ENCODE measurements at regions not wholly inside any gene's neighbourhood (a gene's known extent, or its start where the extent isn't known, plus 50 kb on each side); places are given as distances from the start of the nearest gene placed in this dataset.

- no peak overlapping the region for H3K4me3 Mint-ChIP-seq
- ATAC-seq (replicated peaks in 1 of 2) (no peak), DNase-seq (no peak)
- no peak overlapping the region for H3K27ac Mint-ChIP-seq
- H3K36me3 Mint-ChIP-seq (ENCODE audit: insufficient read depth in 2 of 2), result no peaks in the 10 kb centered on the region
- peaks cover 0 to 3% of the 10 kb centered on the region in 2 donors for H3K9me3 Mint-ChIP-seq
- peaks cover 14% of the 10 kb centered on the region for H3K27me3 Mint-ChIP-seq (ENCODE audit: low read depth)
- no peaks in the 10 kb centered on the region for H3K4me1 Mint-ChIP-seq (ENCODE audit: low read depth)
Measured at GRCh38 chr18:75799449-75800330, 372.2 kb upstream of the SMIM21 start.

GRCh38 chr18:75797046-75797445 is 369.5 kb upstream of the SMIM21 start:
- Mint-ChIP-seq H3K4me3 (no peak overlapping the region), H3K36me3 (ENCODE audit: insufficient read depth in 2 of 2) (no peaks in the 10 kb centered on the region), H3K27me3 (ENCODE audit: low read depth) (peaks cover 7% of the 10 kb centered on the region), H3K4me1 (ENCODE audit: low read depth) (no peaks in the 10 kb centered on the region), H3K9me3 (peaks cover 0 to 6% of the 10 kb centered on the region in 2 donors), H3K27ac (no peak overlapping the region)
- ATAC-seq (replicated peaks in 1 of 2) (no peak), DNase-seq (no peak)

GRCh38 chr18:75790796-75791195 is 363.3 kb upstream of the SMIM21 start:
- Mint-ChIP-seq H3K4me3 (no peak overlapping the region), H3K4me1 (ENCODE audit: low read depth) (no peaks in the 10 kb centered on the region), H3K27ac (no peak overlapping the region), H3K36me3 (ENCODE audit: insufficient read depth in 2 of 2) (no peaks in the 10 kb centered on the region), H3K9me3 (peaks cover 0 to 3% of the 10 kb centered on the region in 2 donors), H3K27me3 (ENCODE audit: low read depth) (no peaks in the 10 kb centered on the region)
- ATAC-seq (replicated peaks in 1 of 2), result no peak
- DNase-seq, result no peak

GRCh38 chr18:75790111-75790510 is 362.6 kb upstream of the SMIM21 start:
- DNase-seq (no peak), ATAC-seq (replicated peaks in 1 of 2) (no peak)
- Mint-ChIP-seq H3K27ac (no peak overlapping the region), H3K36me3 (ENCODE audit: insufficient read depth in 2 of 2) (no peaks in the 10 kb centered on the region), H3K9me3 (peaks cover 0 to 3% of the 10 kb centered on the region in 2 donors), H3K4me3 (no peak overlapping the region), H3K4me1 (ENCODE audit: low read depth) (no peaks in the 10 kb centered on the region), H3K27me3 (ENCODE audit: low read depth) (no peaks in the 10 kb centered on the region)

- no peak for DNase-seq
- Mint-ChIP-seq H3K27me3 (ENCODE audit: low read depth) (peaks cover 6% of the 10 kb centered on the region), H3K4me3 (no peak overlapping the region), H3K9me3 (no peaks in the 10 kb centered on the region), H3K27ac (no peak overlapping the region), H3K36me3 (ENCODE audit: insufficient read depth in 2 of 2) (no peaks in the 10 kb centered on the region), H3K4me1 (ENCODE audit: low read depth) (no peaks in the 10 kb centered on the region)
- no peak for ATAC-seq (replicated peaks in 1 of 2)
Measured at GRCh38 chr18:75785834-75786233, 358.3 kb upstream of the SMIM21 start.

- no peak for ATAC-seq (replicated peaks in 1 of 2)
Measured at GRCh38 chr18:75785206-75785605, 357.7 kb upstream of the SMIM21 start.

GRCh38 chr18:75784390-75784789 is 356.9 kb upstream of the SMIM21 start:
- H3K4me1 Mint-ChIP-seq (ENCODE audit: low read depth), result no peaks in the 10 kb centered on the region
- DNase-seq (no peak), ATAC-seq (replicated peaks in 1 of 2) (no peak)
- no peaks in the 10 kb centered on the region for H3K36me3 Mint-ChIP-seq (ENCODE audit: insufficient read depth in 2 of 2)
- peaks cover 13% of the 10 kb centered on the region for H3K27me3 Mint-ChIP-seq (ENCODE audit: low read depth)
- no peak overlapping the region for H3K4me3 Mint-ChIP-seq
- no peak overlapping the region for H3K27ac Mint-ChIP-seq
- no peaks in the 10 kb centered on the region for H3K9me3 Mint-ChIP-seq

More at GRCh38 chr18:75785206-75785605, 357.7 kb upstream of the SMIM21 start:
- Mint-ChIP-seq H3K27me3 (ENCODE audit: low read depth) (peaks cover 9% of the 10 kb centered on the region), H3K27ac (no peak overlapping the region), H3K36me3 (ENCODE audit: insufficient read depth in 2 of 2) (no peaks in the 10 kb centered on the region), H3K9me3 (no peaks in the 10 kb centered on the region), H3K4me1 (ENCODE audit: low read depth) (no peaks in the 10 kb centered on the region), H3K4me3 (no peak overlapping the region)
- DNase-seq, result no peak

- H3K4me1 Mint-ChIP-seq (ENCODE audit: low read depth), result no peaks in the 10 kb centered on the region
- H3K9me3 Mint-ChIP-seq, result no peaks in the 10 kb centered on the region
- peaks cover 13% of the 10 kb centered on the region for H3K27me3 Mint-ChIP-seq (ENCODE audit: low read depth)
- DNase-seq (no peak), ATAC-seq (replicated peaks in 1 of 2) (no peak)
- no peak overlapping the region for H3K27ac Mint-ChIP-seq
- no peak overlapping the region for H3K4me3 Mint-ChIP-seq
- no peaks in the 10 kb centered on the region for H3K36me3 Mint-ChIP-seq (ENCODE audit: insufficient read depth in 2 of 2)
Measured at GRCh38 chr18:75783566-75784281, 356.2 kb upstream of the SMIM21 start.

GRCh38 chr18:75782826-75783225 is 355.3 kb upstream of the SMIM21 start:
- Mint-ChIP-seq H3K36me3 (ENCODE audit: insufficient read depth in 2 of 2) (no peaks in the 10 kb centered on the region), H3K4me3 (no peak overlapping the region), H3K4me1 (ENCODE audit: low read depth) (no peaks in the 10 kb centered on the region), H3K27me3 (ENCODE audit: low read depth) (peaks cover 13% of the 10 kb centered on the region), H3K9me3 (no peaks in the 10 kb centered on the region), H3K27ac (no peak overlapping the region)
- DNase-seq, result no peak
- no peak for ATAC-seq (replicated peaks in 1 of 2)

- H3K27ac Mint-ChIP-seq, result no peak overlapping the region
- H3K4me3 Mint-ChIP-seq, result no peak overlapping the region
- no peak for DNase-seq
- no peaks in the 10 kb centered on the region for H3K4me1 Mint-ChIP-seq (ENCODE audit: low read depth)
- H3K27me3 Mint-ChIP-seq (ENCODE audit: low read depth), result peaks cover 13% of the 10 kb centered on the region
- ATAC-seq (replicated peaks in 1 of 2), result no peak
- H3K9me3 Mint-ChIP-seq, result no peaks in the 10 kb centered on the region
- no peaks in the 10 kb centered on the region for H3K36me3 Mint-ChIP-seq (ENCODE audit: insufficient read depth in 2 of 2)
Measured at GRCh38 chr18:75782204-75782603, 354.7 kb upstream of the SMIM21 start.

GRCh38 chr18:75779910-75780309 is 352.4 kb upstream of the SMIM21 start:
- Mint-ChIP-seq H3K4me3 (no peak overlapping the region), H3K27me3 (ENCODE audit: low read depth) (peaks cover 22% of the 10 kb centered on the region), H3K27ac (no peak overlapping the region), H3K9me3 (no peaks in the 10 kb centered on the region), H3K36me3 (ENCODE audit: insufficient read depth in 2 of 2) (no peaks in the 10 kb centered on the region), H3K4me1 (ENCODE audit: low read depth) (no peaks in the 10 kb centered on the region)
- ATAC-seq (replicated peaks in 1 of 2) (no peak), DNase-seq (no peak)

- H3K27me3 Mint-ChIP-seq (ENCODE audit: low read depth), result peaks cover 22% of the 10 kb centered on the region
- ATAC-seq (replicated peaks in 1 of 2) (no peak), DNase-seq (no peak)
- H3K4me1 Mint-ChIP-seq (ENCODE audit: low read depth), result no peaks in the 10 kb centered on the region
- H3K9me3 Mint-ChIP-seq, result no peaks in the 10 kb centered on the region
- H3K36me3 Mint-ChIP-seq (ENCODE audit: insufficient read depth in 2 of 2), result no peaks in the 10 kb centered on the region
- H3K27ac Mint-ChIP-seq, result no peak overlapping the region
- no peak overlapping the region for H3K4me3 Mint-ChIP-seq
Measured at GRCh38 chr18:75779450-75779849, 351.9 kb upstream of the SMIM21 start.

- Mint-ChIP-seq H3K27me3 (ENCODE audit: low read depth) (peaks cover 22% of the 10 kb centered on the region), H3K36me3 (ENCODE audit: insufficient read depth in 2 of 2) (no peaks in the 10 kb centered on the region), H3K4me1 (ENCODE audit: low read depth) (no peaks in the 10 kb centered on the region), H3K9me3 (no peaks in the 10 kb centered on the region), H3K27ac (no peak overlapping the region), H3K4me3 (no peak overlapping the region)
- DNase-seq (no peak), ATAC-seq (replicated peaks in 1 of 2) (no peak)
Measured at GRCh38 chr18:75777630-75778029, 350.1 kb upstream of the SMIM21 start.
